DND-41 (cell line): ENCODE measurements at regions not wholly inside any gene's neighbourhood (a gene's known extent, or its start where the extent isn't known, plus 50 kb on each side); places are given as distances from the start of the nearest gene placed in this dataset.

Experiments
- ATAC-seq: fragments of 200-7000 bp; cut with Tn5 transposase; 3 replicates; pipeline ENCODE4 v1.9.1; 2021; ENCODE audit warnings: low read depth; ENCODE audit not compliant: insufficient read depth
- DNase-seq: peaks from one replicate; pipeline ENCODE4 v3.0.0-alpha.2; 2020
- H2AFZ ChIP-seq: 2 replicates; pipeline ENCODE4 v1.6.0; 2012; ENCODE audit warnings: low read depth, low read length
- H3K27ac ChIP-seq: 2 replicates; pipeline ENCODE4 v1.5.1; 2012; ENCODE audit warnings: low read length, inconsistent platforms
- H3K27me3 ChIP-seq: fragments of 200-600 bp; sonication (generic); 2 replicates; pipeline ENCODE4 v1.6.0; 2012; ENCODE audit warnings: low read length, mild to moderate bottlenecking, inconsistent platforms; ENCODE audit not compliant: insufficient read depth, poor library complexity
- H3K36me3 ChIP-seq: 2 replicates; pipeline ENCODE4 v1.5.1; 2012; ENCODE audit warnings: low read length, inconsistent platforms; ENCODE audit not compliant: insufficient read depth
- H3K4me1 ChIP-seq: 2 replicates; pipeline ENCODE4 v1.5.1; 2012; ENCODE audit warnings: mild to moderate bottlenecking, low read length; ENCODE audit not compliant: insufficient read depth
- H3K4me2 ChIP-seq: 2 replicates; pipeline ENCODE4 v1.6.0; 2012; ENCODE audit warnings: mild to moderate bottlenecking, moderate library complexity, low read length, inconsistent platforms; ENCODE audit not compliant: insufficient read depth
- H3K4me3 ChIP-seq, 2 experiments: fragments of 200-600 bp in 1 of 2; shearing (Covaris generic) in 1 of 2; 2 replicates each; pipeline ENCODE4 v1.5.1; 2012 to 2016; ENCODE audit warnings: inconsistent platforms in 2 of 2, low read length in 2 of 2, mild to moderate bottlenecking in 2 of 2, low read depth in 1 of 2, moderate library complexity in 1 of 2
- H3K79me2 ChIP-seq: 2 replicates; pipeline ENCODE4 v1.6.0; 2012; ENCODE audit warnings: low read length, inconsistent platforms; ENCODE audit not compliant: insufficient read depth
- H3K9ac ChIP-seq: 2 replicates; pipeline ENCODE4 v1.6.0; 2012; ENCODE audit warnings: low read depth, mild to moderate bottlenecking, inconsistent platforms, low read length, moderate library complexity
- H3K9me3 ChIP-seq: 2 replicates; pipeline ENCODE4 v1.5.1; 2012; ENCODE audit warnings: low read length, moderate library complexity, mild to moderate bottlenecking, inconsistent platforms; ENCODE audit not compliant: insufficient read depth, severe bottlenecking
- H4K20me1 ChIP-seq: 2 replicates; pipeline ENCODE4 v1.6.0; 2012; ENCODE audit warnings: low read length; ENCODE audit not compliant: insufficient read depth
- CTCF ChIP-seq: IDR thresholded peaks from 2 replicates; pipeline ENCODE4 v1.5.1; 2012; ENCODE audit warnings: borderline replicate concordance, low read length, moderate library complexity, mild to moderate bottlenecking; ENCODE audit not compliant: poor library complexity, severe bottlenecking; ENCODE audit errors: extremely low read depth
- EZH2 ChIP-seq: IDR thresholded peaks from 3 replicates; pipeline ENCODE4 v1.6.1; 2012; ENCODE audit warnings: borderline replicate concordance, low read depth, mild to moderate bottlenecking, moderate library complexity, low read length, inconsistent platforms; ENCODE audit not compliant: severe bottlenecking

GRCh38 chr1:50257940-50258685 lies 149.4 kb downstream of the ELAVL4 start:
- Histone ChIP-seq H3K27ac (no peak overlapping the region), H3K9me3 (no peaks in the 10 kb centered on the region), H3K9ac (no peak overlapping the region), H3K79me2 (no peaks in the 10 kb centered on the region), H3K36me3 (no peaks in the 10 kb centered on the region), H3K27me3 (no peaks in the 10 kb centered on the region), H3K4me3 (no peak overlapping the region), H3K4me1 (no peaks in the 10 kb centered on the region), H3K4me2 (no peak overlapping the region), H4K20me1 (no peaks in the 10 kb centered on the region), H2AFZ (no peak overlapping the region)
- no peak for TF ChIP-seq EZH2
- no peak for TF ChIP-seq CTCF
- DNase-seq = no peak
- no peak for ATAC-seq

DNA sequence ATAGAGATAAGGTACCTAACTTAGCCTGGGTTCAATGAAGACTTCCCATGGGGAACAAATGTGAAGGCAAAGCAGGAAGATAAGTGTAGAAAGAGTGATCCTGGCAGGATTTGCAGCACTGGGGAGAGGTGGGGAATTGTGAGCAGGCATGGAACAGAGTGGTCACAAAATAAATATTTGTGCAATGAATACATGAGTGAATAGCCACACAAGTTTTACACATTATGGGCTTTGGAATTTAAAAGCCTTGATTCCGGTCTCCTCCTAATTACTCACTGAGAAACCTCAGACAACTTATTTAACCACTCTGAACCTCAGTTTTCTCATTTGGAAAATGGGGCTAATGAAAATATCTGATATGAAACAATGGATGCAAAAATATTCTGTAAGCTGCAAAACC lies 148.3 kb downstream of the ELAVL4 start:
- Histone ChIP-seq H3K9ac (no peak overlapping the region), H3K9me3 (no peaks in the 10 kb centered on the region), H4K20me1 (no peaks in the 10 kb centered on the region), H3K27me3 (no peaks in the 10 kb centered on the region), H3K36me3 (no peaks in the 10 kb centered on the region), H3K4me3 (no peak overlapping the region), H3K4me2 (no peak overlapping the region), H2AFZ (no peak overlapping the region), H3K4me1 (no peaks in the 10 kb centered on the region), H3K27ac (no peak overlapping the region), H3K79me2 (no peaks in the 10 kb centered on the region)
- TF ChIP-seq CTCF (no peak), EZH2 (no peak)
- ATAC-seq (no peak), DNase-seq (no peak)
